HEK293T (cell line): ENCODE measurements at regions not wholly inside any gene's neighbourhood (a gene's known extent, or its start where the extent isn't known, plus 50 kb on each side); places are given as distances from the start of the nearest gene placed in this dataset.
A peak's percentile ranks its signal among the peaks of the same experiment; 100 is the strongest.

ENCODE experiments used
- CTCF ChIA-PET: fragments of 350-600 bp; formaldehyde crosslinking; extraction: SDS; loops from one replicate; lab custom pipeline; 2021; ENCODE audit warnings: antibody characterized with exemption, inconsistent platforms; lab: Yijun Ruan, JAX
- POLR2A ChIA-PET: fragments of 350-600 bp; formaldehyde crosslinking; extraction: SDS; loops from one replicate; lab custom pipeline; 2020; ENCODE audit warnings: antibody characterized with exemption, inconsistent platforms; lab: Yijun Ruan, JAX
- DNase-seq: peaks from one replicate; pipeline ENCODE4 v3.0.0; 2012; ENCODE audit warnings: mixed read lengths; ENCODE audit errors: extremely low spot score
- ARNT ChIP-seq: fragments of 450-650 bp; IDR thresholded peaks from 2 replicates; pipeline ENCODE4 v1.6.1; 2017; ENCODE audit warnings: mild to moderate bottlenecking
- BHLHE40 ChIP-seq: fragments of 450-650 bp; IDR thresholded peaks from 2 replicates; pipeline ENCODE4 v1.6.1; 2016; ENCODE audit warnings: mild to moderate bottlenecking, moderate library complexity, borderline replicate concordance
- CTBP1 ChIP-seq: fragments of 450-650 bp; IDR thresholded peaks from 2 replicates; pipeline ENCODE4 v1.6.1; 2016; ENCODE audit warnings: borderline replicate concordance
- ELF4 ChIP-seq: fragments of 450-650 bp; IDR thresholded peaks from 2 replicates; pipeline ENCODE4 v1.6.1; 2017; ENCODE audit warnings: antibody characterized with exemption
- FOXA1 ChIP-seq: fragments of 450-650 bp; IDR thresholded peaks from 2 replicates; pipeline ENCODE4 v1.6.1; 2016; ENCODE audit warnings: mild to moderate bottlenecking
- FOXK2 ChIP-seq: fragments of 450-650 bp; IDR thresholded peaks from 2 replicates; pipeline ENCODE4 v1.6.1; 2016; ENCODE audit warnings: mild to moderate bottlenecking
- FOXM1 ChIP-seq: fragments of 450-650 bp; IDR thresholded peaks from 2 replicates; pipeline ENCODE4 v1.6.1; 2017; ENCODE audit warnings: mild to moderate bottlenecking, borderline replicate concordance
- HDGF ChIP-seq: fragments of 450-650 bp; IDR thresholded peaks from 2 replicates; pipeline ENCODE4 v1.6.1; 2017; ENCODE audit warnings: antibody characterized with exemption, borderline replicate concordance
- L3MBTL2 ChIP-seq: fragments of 450-650 bp; conservative IDR thresholded peaks from 2 replicates; pipeline ENCODE4 v1.6.1; 2016; ENCODE audit warnings: mild to moderate bottlenecking
- LEF1 ChIP-seq: fragments of 450-650 bp; IDR thresholded peaks from 2 replicates; pipeline ENCODE4 v1.6.1; 2017; ENCODE audit warnings: mild to moderate bottlenecking, borderline replicate concordance
- NFRKB ChIP-seq: fragments of 450-650 bp; IDR thresholded peaks from 2 replicates; pipeline ENCODE4 v1.6.1; 2016; ENCODE audit warnings: mild to moderate bottlenecking, moderate library complexity
- PKNOX1 ChIP-seq: fragments of 450-650 bp; IDR thresholded peaks from 2 replicates; pipeline ENCODE4 v1.6.1; 2016
- SP1 ChIP-seq: fragments of 450-650 bp; IDR thresholded peaks from 2 replicates; pipeline ENCODE4 v1.6.1; 2017
- SUZ12 ChIP-seq: fragments of 450-650 bp; IDR thresholded peaks from 2 replicates; pipeline ENCODE4 v1.6.1; 2016; ENCODE audit warnings: mild to moderate bottlenecking
- TARDBP ChIP-seq: fragments of 450-650 bp; IDR thresholded peaks from 2 replicates; pipeline ENCODE4 v1.6.1; 2016
- ZNF384 ChIP-seq: fragments of 450-650 bp; IDR thresholded peaks from 2 replicates; pipeline ENCODE4 v1.6.1; 2016

- TF ChIP-seq CTBP1 (no peak), ARNT (no peak), SP1 (no peak), L3MBTL2 (no peak), NFRKB (no peak), TARDBP (no peak), LEF1 (no peak)
- ChIA-PET CTCF (no interaction called here), POLR2A (no interaction called here)
- DNase-seq = no peak
These were observed 329.7 kb downstream of the CD83 start for GRCh38 chr6:14447240-14447639.

GRCh38 chr6:14448246-14448645, 330.7 kb downstream of the CD83 start:
- ChIA-PET CTCF (no interaction called here), POLR2A (no interaction called here)
- DNase-seq = no peak
- TF ChIP-seq FOXM1 (no peak), TARDBP (no peak), LEF1 (no peak), FOXK2 (no peak), ELF4 (no peak), ZNF384 (no peak), PKNOX1 (no peak), L3MBTL2 (no peak), FOXA1 (no peak), HDGF (no peak)

GRCh38 chr6:14450133-14450504, 332.5 kb downstream of the CD83 start:
- POLR2A ChIA-PET = no interaction called here
- TF ChIP-seq BHLHE40 = peak; percentile 25; the same call in 1 of the 2 replicates
- TF ChIP-seq L3MBTL2 = peak; percentile 67
- TF ChIP-seq HDGF = no peak
- TF ChIP-seq PKNOX1 = peak; percentile 53
- CTCF ChIA-PET = interaction anchor here (0.8 kb wide), 1 partner anchor 12 kb away, joined by 3 read pairs; no protein-coding TSS in a partner anchor
- DNase-seq = peak; percentile 37

- CTCF ChIA-PET = no interaction called here
- TF ChIP-seq PKNOX1 (no peak), BHLHE40 (no peak), HDGF (no peak), ARNT (no peak), SUZ12 (no peak), FOXM1 (no peak), ZNF384 (no peak), TARDBP (no peak), ELF4 (no peak), LEF1 (no peak), NFRKB (no peak), FOXA1 (no peak), FOXK2 (no peak), SP1 (no peak), CTBP1 (no peak), L3MBTL2 (no peak)
- POLR2A ChIA-PET = no interaction called here
- DNase-seq = no peak
These were observed 333.0 kb downstream of the CD83 start for GRCh38 chr6:14450578-14450977.

- CTCF ChIA-PET = interaction anchor here (0.6 to 0.7 kb wide), 2 partner anchors 38 to 252 kb away, joined by 3 to 4 read pairs; no protein-coding TSS in a partner anchor
- TF ChIP-seq ARNT (no peak), FOXA1 (no peak), CTBP1 (no peak), PKNOX1 (no peak), ELF4 (no peak), HDGF (no peak), TARDBP (no peak), SUZ12 (no peak), FOXK2 (no peak), SP1 (no peak), ZNF384 (no peak), NFRKB (no peak), BHLHE40 (no peak), FOXM1 (no peak), LEF1 (no peak), L3MBTL2 (no peak)
- DNase-seq = no peak
- POLR2A ChIA-PET = no interaction called here
These were observed 334.2 kb downstream of the CD83 start for GRCh38 chr6:14451594-14452374.
